Stimulated activated naive CD4-positive, alpha-beta T cell (primary cell): ENCODE measurements at regions not wholly inside any gene's neighbourhood (a gene's known extent, or its start where the extent isn't known, plus 50 kb on each side); places are given as distances from the start of the nearest gene placed in this dataset.
"Not testable (repeated sequence)": the region's sequence is repeated elsewhere in the genome, so short reads cannot be mapped to it uniquely, and the experiment has no call there.

Experiments used
- DNase-seq, 6 experiments: peaks; one replicate each; lab custom pipeline; 2025; lab: John Stamatoyannopoulos, UW

GRCh38 chr2:16722677-16723076, 57.0 kb upstream of the CYRIA start:
- DNase-seq = no peak

- DNase-seq = no peak
Measured at GRCh38 chr2:16722126-16722525, 56.5 kb upstream of the CYRIA start.

- DNase-seq = not testable (repeated sequence)
Measured at GRCh38 chr2:16721529-16721928, 55.9 kb upstream of the CYRIA start.

GRCh38 chr2:16720737-16721136, 55.1 kb upstream of the CYRIA start:
- DNase-seq = not testable (repeated sequence)

- DNase-seq = no peak
Measured at GRCh38 chr2:16719485-16719808, 53.8 kb upstream of the CYRIA start.

- no peak for DNase-seq
Measured at GRCh38 chr2:16718576-16719484, 53.2 kb upstream of the CYRIA start.

- no peak for DNase-seq
Measured at GRCh38 chr2:16717477-16717876, 51.8 kb upstream of the CYRIA start.

- DNase-seq = no peak
Measured at GRCh38 chr2:16716944-16717343, 51.3 kb upstream of the CYRIA start.

- no peak for DNase-seq
Measured at GRCh38 chr2:16716024-16716423, 50.4 kb upstream of the CYRIA start.
